Peyer's patch (tissue), 4 donors: ENCODE measurements at regions not wholly inside any gene's neighbourhood (a gene's known extent, or its start where the extent isn't known, plus 50 kb on each side); places are given as distances from the start of the nearest gene placed in this dataset.

Source experiments
- POLR2A ChIP-seq, 2 donors: fragments of 450-650 bp; IDR thresholded peaks; one replicate each; pipeline ENCODE4 v1.5.1; 2017; ENCODE audit warnings: antibody characterized with exemption in 2 of 2, mild to moderate bottlenecking in 2 of 2, moderate library complexity in 2 of 2
- TF ChIP-seq, protein P1 (sequence below), 6 experiments: fragments of 450-650 bp in 4 of 6; fragments of 200-600 bp in 2 of 6; sonication (generic) in 1 of 6; IDR thresholded peaks; one replicate each; pipeline ENCODE4 v1.5.1; 2017 to 2019; ENCODE audit warnings: antibody characterized with exemption in 6 of 6, mild to moderate bottlenecking in 3 of 6, moderate library complexity in 1 of 6

DNA sequence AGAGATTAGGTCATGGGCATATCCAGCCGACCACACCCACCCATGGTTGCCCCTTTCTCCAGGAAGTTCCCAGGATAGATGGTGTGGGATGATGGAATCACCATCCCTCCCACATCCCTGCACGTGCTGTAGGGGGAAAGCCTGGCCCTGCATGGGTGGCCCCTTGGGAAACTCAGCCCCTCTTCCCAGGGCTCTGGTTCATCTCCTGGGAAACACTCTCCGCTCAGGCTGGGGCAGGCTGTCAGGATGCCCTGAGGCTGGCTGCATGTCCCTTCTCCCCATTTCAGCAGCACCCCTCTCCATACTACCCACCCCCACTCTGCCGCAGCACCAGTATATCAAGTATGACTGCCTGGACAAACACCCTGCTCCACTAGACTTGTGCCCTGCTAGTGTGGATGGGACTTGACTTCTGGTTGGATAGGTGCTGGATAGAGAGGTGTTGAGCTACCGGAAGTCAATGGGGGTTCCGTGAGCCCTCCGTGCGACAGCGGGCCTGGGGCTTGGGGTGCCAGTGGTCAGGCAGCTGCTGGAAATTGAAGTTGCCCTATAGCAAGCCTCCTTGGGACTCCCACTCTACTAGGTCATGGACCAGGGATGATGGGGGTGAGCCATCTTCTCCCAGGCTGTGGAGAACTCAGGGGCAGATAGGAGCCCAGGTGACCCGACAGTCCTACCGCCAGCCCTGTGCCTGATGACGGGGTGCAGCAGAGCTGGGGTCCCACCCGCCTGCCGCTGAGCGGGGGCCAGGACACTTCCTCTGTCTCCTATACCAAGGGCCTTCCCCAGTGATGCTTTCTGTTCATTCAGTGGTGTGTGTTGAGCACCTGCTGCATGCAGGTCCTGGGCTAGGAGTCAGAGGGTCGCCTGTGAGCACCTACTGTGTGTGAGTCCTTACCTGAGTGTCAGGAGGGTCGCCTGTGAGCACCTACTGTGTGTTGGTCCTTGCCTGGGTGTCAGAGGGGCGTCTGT, 69.4 kb upstream of the COL5A1 start:
- TF ChIP-seq, protein P1, sequence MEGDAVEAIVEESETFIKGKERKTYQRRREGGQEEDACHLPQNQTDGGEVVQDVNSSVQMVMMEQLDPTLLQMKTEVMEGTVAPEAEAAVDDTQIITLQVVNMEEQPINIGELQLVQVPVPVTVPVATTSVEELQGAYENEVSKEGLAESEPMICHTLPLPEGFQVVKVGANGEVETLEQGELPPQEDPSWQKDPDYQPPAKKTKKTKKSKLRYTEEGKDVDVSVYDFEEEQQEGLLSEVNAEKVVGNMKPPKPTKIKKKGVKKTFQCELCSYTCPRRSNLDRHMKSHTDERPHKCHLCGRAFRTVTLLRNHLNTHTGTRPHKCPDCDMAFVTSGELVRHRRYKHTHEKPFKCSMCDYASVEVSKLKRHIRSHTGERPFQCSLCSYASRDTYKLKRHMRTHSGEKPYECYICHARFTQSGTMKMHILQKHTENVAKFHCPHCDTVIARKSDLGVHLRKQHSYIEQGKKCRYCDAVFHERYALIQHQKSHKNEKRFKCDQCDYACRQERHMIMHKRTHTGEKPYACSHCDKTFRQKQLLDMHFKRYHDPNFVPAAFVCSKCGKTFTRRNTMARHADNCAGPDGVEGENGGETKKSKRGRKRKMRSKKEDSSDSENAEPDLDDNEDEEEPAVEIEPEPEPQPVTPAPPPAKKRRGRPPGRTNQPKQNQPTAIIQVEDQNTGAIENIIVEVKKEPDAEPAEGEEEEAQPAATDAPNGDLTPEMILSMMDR (IDR thresholded peaks at IDR 0.05): no peak
- no peak for TF ChIP-seq POLR2A (IDR thresholded peaks at IDR 0.05)
